B cell (primary cell): ENCODE measurements at regions not wholly inside any gene's neighbourhood (a gene's known extent, or its start where the extent isn't known, plus 50 kb on each side); places are given as distances from the start of the nearest gene placed in this dataset.

Experiments used
- EZH2 ChIP-seq: IDR thresholded peaks from 2 replicates; pipeline ENCODE4 v1.6.1; 2012; ENCODE audit warnings: borderline replicate concordance, low read depth, mild to moderate bottlenecking, moderate library complexity, low read length; ENCODE audit not compliant: insufficient read depth, poor library complexity, severe bottlenecking
- TF ChIP-seq, protein P1 (sequence below): fragments of 200-600 bp; IDR thresholded peaks from one replicate; pipeline ENCODE4 v1.8.0; 2022; ENCODE audit warnings: antibody characterized with exemption, mild to moderate bottlenecking

DNA sequence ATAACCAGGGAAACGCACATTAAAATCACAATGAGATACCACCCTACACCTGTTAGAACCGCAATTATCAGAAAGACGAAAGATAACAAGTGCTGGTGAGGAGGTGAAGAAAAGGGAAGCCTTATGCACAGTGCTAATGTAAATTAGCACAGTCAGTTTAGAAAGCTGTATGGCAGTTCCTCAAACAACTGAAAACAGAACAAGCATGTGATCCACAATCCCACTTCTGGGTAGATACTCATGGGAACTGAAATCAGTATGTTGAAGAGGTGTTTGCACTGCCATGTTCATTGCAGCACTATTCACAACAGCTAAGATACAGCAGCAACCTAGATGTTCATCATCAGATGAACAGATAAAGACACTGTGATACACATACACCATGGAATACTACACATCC lies 75.0 kb upstream of the CCND1 start:
- TF ChIP-seq, protein P1, sequence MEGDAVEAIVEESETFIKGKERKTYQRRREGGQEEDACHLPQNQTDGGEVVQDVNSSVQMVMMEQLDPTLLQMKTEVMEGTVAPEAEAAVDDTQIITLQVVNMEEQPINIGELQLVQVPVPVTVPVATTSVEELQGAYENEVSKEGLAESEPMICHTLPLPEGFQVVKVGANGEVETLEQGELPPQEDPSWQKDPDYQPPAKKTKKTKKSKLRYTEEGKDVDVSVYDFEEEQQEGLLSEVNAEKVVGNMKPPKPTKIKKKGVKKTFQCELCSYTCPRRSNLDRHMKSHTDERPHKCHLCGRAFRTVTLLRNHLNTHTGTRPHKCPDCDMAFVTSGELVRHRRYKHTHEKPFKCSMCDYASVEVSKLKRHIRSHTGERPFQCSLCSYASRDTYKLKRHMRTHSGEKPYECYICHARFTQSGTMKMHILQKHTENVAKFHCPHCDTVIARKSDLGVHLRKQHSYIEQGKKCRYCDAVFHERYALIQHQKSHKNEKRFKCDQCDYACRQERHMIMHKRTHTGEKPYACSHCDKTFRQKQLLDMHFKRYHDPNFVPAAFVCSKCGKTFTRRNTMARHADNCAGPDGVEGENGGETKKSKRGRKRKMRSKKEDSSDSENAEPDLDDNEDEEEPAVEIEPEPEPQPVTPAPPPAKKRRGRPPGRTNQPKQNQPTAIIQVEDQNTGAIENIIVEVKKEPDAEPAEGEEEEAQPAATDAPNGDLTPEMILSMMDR = no peak
- no peak for TF ChIP-seq EZH2
